Urothelium cell line (cell line): ENCODE measurements at regions not wholly inside any gene's neighbourhood (a gene's known extent, or its start where the extent isn't known, plus 50 kb on each side); places are given as distances from the start of the nearest gene placed in this dataset.

Source experiments
- DNase-seq: peaks from one replicate; pipeline ENCODE4 v3.0.0; 2011; ENCODE audit warnings: low spot score, mixed read lengths
- FAIRE-seq: peaks from 2 replicates; lab custom pipeline; 2011; peaks lifted over from hg19 to GRCh38; lab: Jason Lieb, UNC

GRCh38 chr3:72115307-72115706 lies 330.4 kb upstream of the PROK2 start:
- no peak for FAIRE-seq
- DNase-seq, result no peak

GRCh38 chr3:72114773-72115172 lies 329.8 kb upstream of the PROK2 start:
- no peak for FAIRE-seq
- DNase-seq, result no peak

GRCh38 chr3:72113964-72114363 lies 329.0 kb upstream of the PROK2 start:
- DNase-seq, result no peak
- no peak for FAIRE-seq

GRCh38 chr3:72113564-72113963 lies 328.6 kb upstream of the PROK2 start:
- FAIRE-seq (no peak), DNase-seq (no peak)

GRCh38 chr3:72112435-72112834 lies 327.5 kb upstream of the PROK2 start:
- DNase-seq (no peak), FAIRE-seq (no peak)

GRCh38 chr3:72111265-72112205 lies 326.6 kb upstream of the PROK2 start:
- no peak for DNase-seq
- no peak for FAIRE-seq

GRCh38 chr3:72109327-72110259 lies 324.6 kb upstream of the PROK2 start:
- FAIRE-seq (no peak), DNase-seq (no peak)

- no peak for FAIRE-seq
These were observed 320.4 kb upstream of the PROK2 start for GRCh38 chr3:72105306-72105705.

GRCh38 chr3:72102112-72102616 lies 317.2 kb upstream of the PROK2 start:
- FAIRE-seq, result no peak
- DNase-seq, result no peak

More at GRCh38 chr3:72105306-72105705, 320.4 kb upstream of the PROK2 start:
- DNase-seq, result peak; percentile 21

- FAIRE-seq, result no peak
- DNase-seq, result no peak
These were observed 316.5 kb upstream of the PROK2 start for GRCh38 chr3:72101494-72101893.

GRCh38 chr3:72100601-72101187 lies 315.7 kb upstream of the PROK2 start:
- peak; percentile 85 for DNase-seq
- no peak for FAIRE-seq

GRCh38 chr3:72100080-72100511 lies 315.1 kb upstream of the PROK2 start:
- DNase-seq (no peak), FAIRE-seq (no peak)

GRCh38 chr3:72099326-72100079 lies 314.6 kb upstream of the PROK2 start:
- DNase-seq, result no peak
- no peak for FAIRE-seq

- DNase-seq (no peak), FAIRE-seq (no peak)
These were observed 312.1 kb upstream of the PROK2 start for GRCh38 chr3:72097053-72097452.

GRCh38 chr3:72095521-72095920 lies 310.6 kb upstream of the PROK2 start:
- DNase-seq (no peak), FAIRE-seq (no peak)

GRCh38 chr3:72093992-72094334 lies 309.0 kb upstream of the PROK2 start:
- FAIRE-seq, result no peak
- DNase-seq, result no peak

GRCh38 chr3:72093270-72093991 lies 308.5 kb upstream of the PROK2 start:
- FAIRE-seq (no peak), DNase-seq (no peak)

GRCh38 chr3:72092778-72093177 lies 307.8 kb upstream of the PROK2 start:
- FAIRE-seq (no peak), DNase-seq (no peak)

- FAIRE-seq (no peak), DNase-seq (no peak)
These were observed 303.6 kb upstream of the PROK2 start for GRCh38 chr3:72088486-72089025.
